Hypothalamus (tissue), 51 donors: ENCODE measurements at regions not wholly inside any gene's neighbourhood (a gene's known extent, or its start where the extent isn't known, plus 50 kb on each side); places are given as distances from the start of the nearest gene placed in this dataset.
"Not testable (repeated sequence)": the region's sequence is repeated elsewhere in the genome, so short reads cannot be mapped to it uniquely, and the experiment has no call there.

ENCODE experiments used
- DNase-seq, 51 donors: peaks; one replicate each; lab custom pipeline; 2025; lab: John Stamatoyannopoulos, UW

- DNase-seq, result no peak
Measured at GRCh38 chr9:102405218-102405867, 589.8 kb upstream of the CYLC2 start.

DNA sequence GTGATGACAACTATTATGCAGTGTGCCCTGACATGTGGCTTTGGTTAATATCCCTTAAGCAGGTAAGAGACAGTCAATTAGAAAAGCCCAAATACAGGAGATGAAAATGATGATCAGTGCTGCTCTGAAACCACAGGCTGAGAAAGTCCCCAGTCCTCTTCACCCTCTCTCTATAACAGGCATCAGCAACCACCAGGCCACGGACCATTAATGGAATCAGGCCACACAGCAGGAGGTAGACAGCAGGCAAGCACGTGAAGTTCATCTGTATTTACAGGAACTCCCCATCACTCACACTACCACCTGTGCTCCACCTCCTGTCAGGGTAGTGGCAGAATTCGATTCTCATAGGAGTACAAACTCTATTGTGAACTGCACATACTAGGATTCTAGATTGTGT, 591.6 kb upstream of the CYLC2 start:
- no peak for DNase-seq

DNA sequence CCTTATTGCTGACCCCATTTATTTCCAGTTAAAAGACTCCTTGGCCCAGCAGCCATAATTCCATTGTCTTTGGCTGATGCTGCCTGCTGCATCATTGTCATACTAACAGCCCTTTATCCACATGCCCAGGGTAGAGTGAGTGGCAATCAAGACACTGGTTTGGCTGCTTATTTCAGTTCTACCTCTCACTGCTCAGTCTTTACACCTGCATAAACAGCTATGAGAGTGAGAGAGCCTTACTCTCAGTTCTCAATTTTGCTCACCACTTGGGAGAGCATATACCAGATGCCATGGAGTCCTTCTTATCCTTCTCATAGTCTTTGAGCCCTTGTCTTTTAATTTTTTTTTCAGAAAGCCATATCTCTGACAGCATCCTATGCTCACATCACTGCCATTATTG, 596.9 kb upstream of the CYLC2 start:
- DNase-seq, result no peak

- not testable (repeated sequence) for DNase-seq
Measured at GRCh38 chr9:102385620-102386019, 609.5 kb upstream of the CYLC2 start.

- DNase-seq, result no peak
Measured at GRCh38 chr9:102362470-102363132, 624.2 kb upstream of the GRIN3A start.

- DNase-seq, result no peak
Measured at GRCh38 chr9:102360846-102361245, 622.4 kb upstream of the GRIN3A start.

DNA sequence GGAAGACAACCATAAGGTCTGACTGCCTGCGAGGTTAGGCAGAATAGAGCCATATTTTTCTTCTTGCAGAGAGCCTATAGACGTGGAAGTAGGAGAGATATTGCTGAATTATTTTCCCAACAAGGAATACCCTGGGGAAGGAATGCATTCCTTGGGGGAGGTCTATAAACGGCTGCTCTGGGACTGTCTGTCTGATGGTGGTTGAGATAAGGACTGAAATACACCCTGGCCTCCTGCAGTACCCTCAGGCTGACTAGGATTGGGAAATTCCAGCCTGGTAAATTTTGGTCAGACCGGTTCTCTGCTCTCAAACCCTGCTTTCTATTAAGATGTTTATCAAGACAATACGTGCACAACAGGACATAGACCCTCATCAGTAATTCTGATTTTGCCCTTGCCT, 617.5 kb upstream of the GRIN3A start:
- DNase-seq, result no peak

- DNase-seq, result no peak
Measured at GRCh38 chr9:102354041-102354440, 615.6 kb upstream of the GRIN3A start.

DNA sequence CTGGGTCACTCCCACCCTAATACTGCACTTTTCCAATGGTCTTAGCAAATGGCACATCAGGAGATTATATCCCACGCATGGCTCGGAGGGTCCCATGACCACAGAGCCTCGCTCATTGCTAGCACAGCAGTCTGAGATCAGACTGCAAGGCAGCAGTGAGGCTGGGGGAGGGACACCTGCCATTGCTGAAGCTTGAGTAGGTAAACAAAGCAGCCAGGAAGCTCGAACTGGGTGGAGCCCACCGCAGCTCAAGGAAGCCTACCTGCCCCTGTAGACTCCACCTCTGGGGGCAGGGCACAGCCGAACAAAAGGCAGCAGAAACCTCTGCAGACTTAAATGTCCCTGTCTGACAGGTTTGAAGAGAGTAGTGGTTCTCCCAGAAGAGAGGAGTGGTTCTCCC, 599.0 kb upstream of the GRIN3A start:
- not testable (repeated sequence) for DNase-seq

DNA sequence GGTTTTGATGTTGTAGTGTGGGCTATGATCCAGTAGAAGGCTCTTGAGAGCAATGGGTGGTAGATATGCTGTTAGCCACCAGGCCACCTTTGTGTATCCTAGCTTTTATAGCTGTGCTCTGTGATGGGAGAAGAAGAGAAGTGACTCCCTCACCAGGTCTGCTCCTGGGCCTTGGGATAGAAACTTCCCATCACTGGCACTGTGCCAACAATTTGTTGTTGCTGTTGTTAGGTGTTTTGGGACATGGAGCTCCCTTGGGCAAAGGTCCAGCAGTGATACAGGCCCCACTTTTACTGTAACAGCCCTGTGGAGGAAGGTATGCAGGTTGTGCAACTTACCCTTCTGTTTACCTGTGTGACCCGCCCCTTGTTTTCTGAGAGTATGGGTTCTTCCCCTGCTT, 570.9 kb upstream of the GRIN3A start:
- peak in 1 of 51 donors; percentile 1 for DNase-seq

DNA sequence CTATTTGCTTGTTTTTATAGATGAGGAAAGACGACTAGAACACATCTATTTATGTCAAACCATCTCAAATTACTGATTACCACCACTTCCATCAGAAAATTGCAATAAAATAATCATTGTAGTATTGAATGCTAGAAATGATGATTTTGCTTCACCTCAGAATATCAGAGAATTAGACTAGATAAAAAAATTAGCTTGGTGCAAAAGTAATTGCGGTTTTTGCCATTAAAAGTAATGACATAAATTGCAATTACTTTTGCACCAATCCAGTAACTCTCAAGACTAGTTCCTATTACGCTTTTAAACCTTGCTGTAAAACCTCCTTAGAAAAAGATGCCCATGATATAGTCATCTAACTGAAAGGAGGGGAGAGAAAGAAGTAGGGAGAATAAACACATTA, 556.7 kb upstream of the GRIN3A start:
- DNase-seq, result no peak

DNA sequence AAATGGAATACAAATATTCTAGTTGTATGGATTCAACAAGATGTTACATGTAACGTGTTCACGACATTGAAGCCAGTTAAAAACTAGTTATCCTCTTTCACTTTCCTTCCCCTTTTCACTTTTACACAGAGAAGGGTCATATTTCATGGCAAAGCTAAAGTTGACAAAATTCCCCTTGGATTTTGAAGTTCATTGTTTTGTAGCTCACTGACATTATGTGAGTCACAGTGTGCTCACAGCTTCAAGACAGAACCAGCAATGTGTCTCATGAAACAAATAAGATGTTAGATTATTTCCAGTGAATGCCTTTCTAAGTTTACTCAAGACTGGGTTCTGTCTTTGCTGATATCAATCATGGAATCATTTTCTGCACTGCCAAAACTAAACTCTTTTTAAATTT, 535.5 kb upstream of the GRIN3A start:
- no peak for DNase-seq

DNA sequence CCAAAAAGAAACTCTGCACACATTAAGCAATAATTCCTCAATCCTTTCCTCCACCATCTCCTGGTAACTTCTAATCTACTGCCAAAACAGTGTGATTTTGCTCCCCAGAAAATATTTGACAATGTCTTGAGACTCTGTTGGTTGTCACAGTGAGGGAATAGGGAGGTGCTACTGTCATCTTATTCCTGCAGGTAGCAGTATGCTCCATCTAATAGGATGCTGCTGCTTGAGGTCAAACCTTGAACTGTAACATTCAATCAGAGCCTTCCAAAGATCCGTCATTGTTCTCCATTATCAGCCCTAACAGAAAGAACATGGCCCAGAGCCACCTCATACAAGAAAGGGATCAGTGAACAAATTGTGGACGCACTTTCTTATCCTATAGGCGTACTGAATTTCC, 514.7 kb upstream of the GRIN3A start:
- no peak for DNase-seq

- DNase-seq, result no peak
Measured at GRCh38 chr9:102244916-102245315, 506.5 kb upstream of the GRIN3A start.

- no peak for DNase-seq
Measured at GRCh38 chr9:102237520-102237919, 499.1 kb upstream of the GRIN3A start.

GRCh38 chr9:102237094-102237493, 498.6 kb upstream of the GRIN3A start:
- no peak for DNase-seq

- not testable (repeated sequence) for DNase-seq
Measured at GRCh38 chr9:102227416-102227815, 489.0 kb upstream of the GRIN3A start.

DNA sequence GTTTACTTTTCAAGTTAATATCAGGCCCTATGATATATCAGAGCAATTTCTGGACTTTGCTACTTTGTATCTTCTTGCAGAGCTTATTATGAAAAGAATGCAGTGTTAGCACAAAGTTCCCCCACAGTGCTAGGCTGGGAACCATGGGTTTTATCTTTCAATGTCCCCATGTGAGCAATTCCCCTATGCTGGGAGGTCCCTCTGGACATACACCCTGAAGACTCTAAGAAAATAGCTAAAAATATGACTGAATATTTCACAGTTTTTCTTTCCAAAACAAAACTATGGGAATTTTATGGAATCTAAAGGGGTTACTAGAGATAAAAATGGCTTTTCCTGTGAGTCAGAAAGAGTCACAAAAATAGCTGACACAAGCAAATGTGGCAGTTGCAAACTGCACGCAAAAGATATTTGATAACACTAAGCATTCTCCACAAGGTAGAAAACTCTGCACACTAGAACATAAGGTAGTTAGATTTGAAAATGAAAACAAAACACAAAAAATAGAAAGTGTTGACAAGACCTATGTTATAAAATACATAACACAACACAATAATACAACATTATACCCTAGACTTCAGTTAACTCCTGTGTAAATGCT, 487.5 kb upstream of the GRIN3A start:
- DNase-seq, result no peak

- not testable (repeated sequence) for DNase-seq
Measured at GRCh38 chr9:102223320-102224136, 485.1 kb upstream of the GRIN3A start.

DNA sequence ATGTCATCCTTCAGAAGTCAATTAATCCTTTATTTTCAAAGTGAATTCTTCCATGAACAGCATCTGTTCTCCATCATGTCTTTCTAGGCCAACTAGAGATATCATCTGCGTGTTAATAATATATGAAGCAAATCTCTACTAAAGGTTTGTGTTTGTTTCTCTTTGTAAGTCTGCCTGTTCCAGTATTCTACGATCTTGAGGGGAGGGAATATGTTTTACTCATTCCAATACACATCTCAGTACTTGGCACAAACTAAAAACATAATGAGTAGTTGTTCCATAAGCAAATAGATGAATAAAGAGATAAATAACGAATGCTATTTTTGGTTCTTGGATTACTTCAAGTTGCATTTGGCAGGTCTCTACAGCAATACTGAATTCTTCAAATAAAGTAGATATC, 470.7 kb upstream of the GRIN3A start:
- no peak for DNase-seq

DNA sequence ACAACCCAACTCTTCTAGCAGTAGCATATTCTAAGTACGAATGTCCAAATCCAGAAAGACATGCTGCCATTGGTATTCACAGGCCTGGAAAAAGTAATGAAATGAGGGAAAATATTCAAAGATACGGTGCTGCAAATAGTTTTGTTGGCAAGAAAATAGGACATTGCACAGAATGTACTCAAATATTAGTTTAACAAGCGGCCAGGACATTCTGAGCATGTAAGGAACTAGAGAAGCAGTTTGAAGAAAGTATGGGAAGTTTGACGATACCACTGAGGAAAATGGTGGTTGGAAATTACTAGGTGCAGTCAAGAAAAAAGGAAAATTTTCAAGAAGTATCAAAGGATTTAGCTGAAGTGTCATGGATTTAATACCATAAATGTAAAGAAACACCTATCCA, 468.0 kb upstream of the GRIN3A start:
- no peak for DNase-seq
